ENCODE measurements at regions not wholly inside any gene's neighbourhood (a gene's known extent, or its start where the extent isn't known, plus 50 kb on each side); places are given as distances from the start of the nearest gene placed in this dataset.
"Not testable (repeated sequence)": the region's sequence is repeated elsewhere in the genome, so short reads cannot be mapped to it uniquely, and the experiment has no call there.

- Histone ChIP-seq H3K4me1 (replicated peaks) (no peaks in the 10 kb centered on the region), H3K27me3 (replicated peaks; ENCODE audit: insufficient read depth) (no peaks in the 10 kb centered on the region), H3K4me3 (no peak overlapping the region), H3K27ac (no peak overlapping the region), H3K9me3 (no peaks in the 10 kb centered on the region), H3K36me3 (no peaks in the 10 kb centered on the region)
- whole genome bisulfite sequencing = 73% methylated on average over 5 of the region's 5 CpGs
- TF ChIP-seq POLR2AphosphoS5 (IDR thresholded peaks at IDR 0.05) = no peak
- no peak for TF ChIP-seq CTCF (IDR thresholded peaks at IDR 0.05)
- TF ChIP-seq POLR2A (IDR thresholded peaks at IDR 0.05) = no peak
- intact Hi-C loops (cut with DNase I) = no loop called here
- DNase-seq (ENCODE audit: low spot score) = no peak
Measured at GRCh38 chrX:33908898-33909297, 223.2 kb downstream of the FAM47A start.

- intact Hi-C loops (cut with DNase I) = no loop called here
- Histone ChIP-seq H3K9me3 (no peaks in the 10 kb centered on the region), H3K4me3 (no peak overlapping the region), H3K4me1 (replicated peaks) (no peaks in the 10 kb centered on the region), H3K36me3 (no peaks in the 10 kb centered on the region), H3K27ac (no peak overlapping the region), H3K27me3 (replicated peaks; ENCODE audit: insufficient read depth) (no peaks in the 10 kb centered on the region)
- TF ChIP-seq CTCF (IDR thresholded peaks at IDR 0.05) (no peak), POLR2A (IDR thresholded peaks at IDR 0.05) (no peak), POLR2AphosphoS5 (IDR thresholded peaks at IDR 0.05) (no peak)
- no peak for DNase-seq (ENCODE audit: low spot score)
Measured at GRCh38 chrX:33908074-33908473, 224.0 kb downstream of the FAM47A start.

DNA sequence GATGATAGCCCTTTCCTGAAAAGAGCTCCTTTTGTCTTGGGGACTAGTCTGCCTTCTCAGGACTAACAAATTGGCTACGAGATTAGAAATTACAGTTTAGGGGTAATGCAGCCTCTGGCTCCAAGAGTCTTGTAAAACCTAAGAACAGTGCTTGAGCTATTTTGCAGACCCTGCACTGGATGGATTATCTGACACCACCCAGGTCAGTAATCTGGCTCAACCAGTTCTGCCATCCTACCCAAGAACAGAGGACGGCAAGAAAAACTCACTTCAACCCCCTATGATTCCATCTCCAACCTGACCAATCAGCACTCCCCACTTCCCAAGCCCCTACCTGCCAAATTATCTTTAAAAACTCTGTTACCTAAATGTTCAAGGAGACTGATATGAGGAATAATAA is 225.1 kb downstream of the FAM47A start:
- Histone ChIP-seq H3K9me3 (no peaks in the 10 kb centered on the region), H3K4me1 (replicated peaks) (no peaks in the 10 kb centered on the region), H3K27ac (no peak overlapping the region), H3K36me3 (no peaks in the 10 kb centered on the region), H3K4me3 (no peak overlapping the region), H3K27me3 (replicated peaks; ENCODE audit: insufficient read depth) (no peaks in the 10 kb centered on the region)
- WGBS = 24% methylated on average over 2 of the region's 2 CpGs
- DNase-seq (ENCODE audit: low spot score) = no peak
- TF ChIP-seq POLR2A (IDR thresholded peaks at IDR 0.05) (no peak), CTCF (IDR thresholded peaks at IDR 0.05) (no peak), POLR2AphosphoS5 (IDR thresholded peaks at IDR 0.05) (no peak)
- intact Hi-C loops (cut with DNase I) = no loop called here

- intact Hi-C loops (cut with DNase I) = no loop called here
- TF ChIP-seq POLR2A (IDR thresholded peaks at IDR 0.05) (no peak), POLR2AphosphoS5 (IDR thresholded peaks at IDR 0.05) (no peak), CTCF (IDR thresholded peaks at IDR 0.05) (no peak)
- Histone ChIP-seq H3K27ac (no peak overlapping the region), H3K9me3 (no peaks in the 10 kb centered on the region), H3K4me3 (no peak overlapping the region), H3K27me3 (replicated peaks; ENCODE audit: insufficient read depth) (no peaks in the 10 kb centered on the region), H3K4me1 (replicated peaks) (no peaks in the 10 kb centered on the region), H3K36me3 (no peaks in the 10 kb centered on the region)
- WGBS = 94% methylated on average over 2 of the region's 2 CpGs
- DNase-seq (ENCODE audit: low spot score) = no peak
Measured at GRCh38 chrX:33892670-33893069, 239.4 kb downstream of the FAM47A start.

DNA sequence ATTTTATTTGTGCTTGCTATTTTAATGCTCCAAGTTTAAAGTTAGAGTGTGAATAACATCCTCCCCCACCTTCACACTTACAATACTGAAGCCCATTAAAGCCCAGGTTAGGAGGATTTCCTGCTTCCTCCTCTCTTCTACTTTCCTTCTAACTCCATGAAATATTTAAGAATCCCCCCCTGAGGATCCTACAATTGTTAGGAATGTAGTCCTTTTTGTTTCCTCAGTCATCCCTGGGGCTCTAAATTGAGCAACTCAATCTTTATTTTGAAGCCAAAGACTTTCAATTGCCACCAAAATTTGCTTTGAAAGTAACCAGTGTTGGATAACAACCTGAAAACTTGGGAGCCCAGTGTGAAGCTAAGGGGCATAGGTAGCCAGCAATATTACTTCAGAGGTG is 276.9 kb downstream of the FAM47A start:
- no peak overlapping the region for H3K4me3 ChIP-seq
- intact Hi-C loops (cut with DNase I) = no loop called here
- H3K4me1 ChIP-seq (replicated peaks) = no peaks in the 10 kb centered on the region
- TF ChIP-seq POLR2AphosphoS5 (IDR thresholded peaks at IDR 0.05) (no peak), CTCF (IDR thresholded peaks at IDR 0.05) (no peak), POLR2A (IDR thresholded peaks at IDR 0.05) (no peak)
- DNase-seq (ENCODE audit: low spot score) = no peak
- H3K27ac ChIP-seq = no peak overlapping the region
- H3K27me3 ChIP-seq (replicated peaks; ENCODE audit: insufficient read depth) = no peaks in the 10 kb centered on the region
- no peaks in the 10 kb centered on the region for H3K9me3 ChIP-seq
- H3K36me3 ChIP-seq = no peaks in the 10 kb centered on the region

GRCh38 chrX:33852146-33852545 is 280.0 kb downstream of the FAM47A start:
- WGBS = 91% methylated on average over 4 of the region's 4 CpGs
- H3K9me3 ChIP-seq; H3K4me3 ChIP-seq; intact Hi-C loops (cut with DNase I); H3K27me3 ChIP-seq (replicated peaks; ENCODE audit: insufficient read depth); H3K4me1 ChIP-seq (replicated peaks); DNase-seq (ENCODE audit: low spot score); H3K27ac ChIP-seq; H3K36me3 ChIP-seq: not testable (repeated sequence)

Data from prostate gland (tissue), 2 donors.